ENCODE measurements at regions not wholly inside any gene's neighbourhood (a gene's known extent, or its start where the extent isn't known, plus 50 kb on each side); places are given as distances from the start of the nearest gene placed in this dataset.

DNA sequence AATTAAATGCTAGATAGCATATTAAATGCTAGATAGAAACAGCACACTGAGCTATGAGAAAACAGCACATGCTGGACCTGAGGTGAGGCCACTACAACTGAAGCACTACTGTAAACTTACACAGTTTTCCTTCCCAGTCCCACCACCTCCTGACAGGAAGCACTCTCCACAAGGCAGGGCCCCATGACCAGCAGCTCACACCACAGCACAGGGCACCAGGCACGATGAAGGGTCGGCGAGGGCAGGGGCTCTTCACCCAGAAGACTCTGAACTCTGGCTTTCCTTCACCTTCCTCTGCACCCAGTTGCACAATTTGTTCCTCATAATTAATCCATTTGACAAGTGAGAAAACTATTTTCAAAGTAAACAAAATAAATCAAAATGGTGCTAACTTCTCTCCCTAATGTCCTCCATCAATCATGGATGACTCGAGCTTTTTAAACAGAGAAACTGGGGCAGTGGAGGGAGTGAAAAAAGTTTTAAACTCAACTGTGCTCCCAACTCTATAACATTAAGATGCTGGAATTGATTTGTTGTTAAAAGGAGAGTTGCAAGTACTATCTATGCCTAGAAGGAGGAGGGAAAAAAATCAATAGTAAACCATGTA is 568.7 kb downstream of the UQCRFS1 start:
- TF ChIP-seq, protein P1, sequence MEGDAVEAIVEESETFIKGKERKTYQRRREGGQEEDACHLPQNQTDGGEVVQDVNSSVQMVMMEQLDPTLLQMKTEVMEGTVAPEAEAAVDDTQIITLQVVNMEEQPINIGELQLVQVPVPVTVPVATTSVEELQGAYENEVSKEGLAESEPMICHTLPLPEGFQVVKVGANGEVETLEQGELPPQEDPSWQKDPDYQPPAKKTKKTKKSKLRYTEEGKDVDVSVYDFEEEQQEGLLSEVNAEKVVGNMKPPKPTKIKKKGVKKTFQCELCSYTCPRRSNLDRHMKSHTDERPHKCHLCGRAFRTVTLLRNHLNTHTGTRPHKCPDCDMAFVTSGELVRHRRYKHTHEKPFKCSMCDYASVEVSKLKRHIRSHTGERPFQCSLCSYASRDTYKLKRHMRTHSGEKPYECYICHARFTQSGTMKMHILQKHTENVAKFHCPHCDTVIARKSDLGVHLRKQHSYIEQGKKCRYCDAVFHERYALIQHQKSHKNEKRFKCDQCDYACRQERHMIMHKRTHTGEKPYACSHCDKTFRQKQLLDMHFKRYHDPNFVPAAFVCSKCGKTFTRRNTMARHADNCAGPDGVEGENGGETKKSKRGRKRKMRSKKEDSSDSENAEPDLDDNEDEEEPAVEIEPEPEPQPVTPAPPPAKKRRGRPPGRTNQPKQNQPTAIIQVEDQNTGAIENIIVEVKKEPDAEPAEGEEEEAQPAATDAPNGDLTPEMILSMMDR (IDR thresholded peaks at IDR 0.05): no peak
- no peak for TF ChIP-seq POLR2A (IDR thresholded peaks at IDR 0.05)

All from heart left ventricle (tissue), 13 donors.